Gastrocnemius medialis (tissue), 4 donors: ENCODE measurements at regions not wholly inside any gene's neighbourhood (a gene's known extent, or its start where the extent isn't known, plus 50 kb on each side); places are given as distances from the start of the nearest gene placed in this dataset.

Experiments
- ATAC-seq, 2 donors: fragments of 150-250 bp; one replicate each; pipeline ENCODE4 v1.9.1; 2016
- DNase-seq, 2 donors: peaks; one replicate each; pipeline ENCODE4 v3.0.0-alpha.2; 2019
- H3K27ac ChIP-seq, 4 donors: fragments of 200-600 bp; sonication (generic); 1 replicate in 1 of 4; 2 replicates in 3 of 4; pipeline ENCODE4 v1.5.1; 2016 to 2018; ENCODE audit warnings: mild to moderate bottlenecking in 2 of 4, moderate library complexity in 1 of 4
- H3K27me3 ChIP-seq, 3 donors: fragments of 200-600 bp; sonication (generic) in 2 of 3; 1 replicate in 1 of 3; 2 replicates in 2 of 3; pipeline versions ENCODE4 v1.5.1 to v1.6.0; 2016 to 2019; ENCODE audit warnings: mild to moderate bottlenecking in 1 of 3, moderate library complexity in 1 of 3
- H3K36me3 ChIP-seq, 2 donors: fragments of 200-600 bp; sonication (generic) in 1 of 2; one replicate each; pipeline ENCODE4 v1.5.1; 2017 to 2018
- H3K4me1 ChIP-seq, 2 donors: fragments of 200-600 bp; sonication (generic) in 1 of 2; one replicate each; pipeline ENCODE4 v1.5.1; 2016 to 2017; ENCODE audit warnings: mild to moderate bottlenecking in 2 of 2
- H3K4me3 ChIP-seq, 4 donors: fragments of 200-600 bp; sonication (generic) in 3 of 4; 1 replicate in 1 of 4; 2 replicates in 3 of 4; pipeline ENCODE4 v1.5.1; 2016 to 2019; ENCODE audit warnings: mild to moderate bottlenecking in 2 of 4
- H3K9me3 ChIP-seq, 3 donors: fragments of 200-600 bp; sonication (generic) in 2 of 3; 1 replicate in 1 of 3; 2 replicates in 2 of 3; pipeline ENCODE4 v1.5.1; 2016 to 2019
- CTCF ChIP-seq, 5 experiments: fragments of 450-650 bp in 3 of 5; fragments of 200-600 bp in 2 of 5; sonication (generic) in 2 of 5; IDR thresholded peaks in 4 of 5; conservative IDR thresholded peaks in 1 of 5; 1 replicate in 4 of 5; 2 replicates in 1 of 5; pipeline ENCODE4 v1.5.1; 2016 to 2019; ENCODE audit warnings: antibody characterized with exemption in 5 of 5, mild to moderate bottlenecking in 3 of 5, moderate library complexity in 3 of 5
- POLR2A ChIP-seq, 2 donors: fragments of 450-650 bp; IDR thresholded peaks; one replicate each; pipeline ENCODE4 v1.6.1; 2017; ENCODE audit warnings: antibody characterized with exemption in 2 of 2, mild to moderate bottlenecking in 2 of 2, moderate library complexity in 2 of 2
- in situ Hi-C, 4 donors: fragments of 200-750 bp; cut with MboI; loops; one replicate each; pipeline versions ENCODE4 v1.15.0 to v1.8.0; 2017; ENCODE audit warnings: low sequenced_read_pairs in 4 of 4
- intact Hi-C: fragments of 100-400 bp; cut with DNase I; formaldehyde crosslinking; loops from one replicate; pipeline ENCODE4 v1.15.1; 2023; ENCODE audit warnings: low total_unique reads

GRCh38 chr2:212682937-212683336, 144.3 kb upstream of the ERBB4 start:
- Histone ChIP-seq H3K4me3 (no peak overlapping the region), H3K4me1 (no peaks in the 10 kb centered on the region), H3K36me3 (no peaks in the 10 kb centered on the region), H3K27me3 (no peaks in the 10 kb centered on the region), H3K27ac (no peak overlapping the region), H3K9me3 (no peaks in the 10 kb centered on the region)
- intact Hi-C loops (no loop called here), in situ Hi-C loops (loop anchor here in 2 of 4 donors (10.0 kb wide), 2 partner anchors 472 to 482 kb away; partner anchors contain the start of gene IKZF2 (in 1 of the 2))
- ATAC-seq (no peak), DNase-seq (no peak)
- TF ChIP-seq CTCF (IDR thresholded peaks at IDR 0.05 in 4 of 5, conservative IDR thresholded peaks at IDR 0.05 in 1 of 5) = no peak
- no peak for TF ChIP-seq POLR2A (IDR thresholded peaks at IDR 0.05)

GRCh38 chr2:212677466-212677865, 138.9 kb upstream of the ERBB4 start:
- no peak for ATAC-seq
- Histone ChIP-seq H3K27ac (no peak overlapping the region), H3K4me3 (no peak overlapping the region), H3K9me3 (no peaks in the 10 kb centered on the region), H3K36me3 (no peaks in the 10 kb centered on the region), H3K27me3 (no peaks in the 10 kb centered on the region), H3K4me1 (no peaks in the 10 kb centered on the region)
- in situ Hi-C loops (no loop called here), intact Hi-C loops (no loop called here)
- DNase-seq = no peak
- TF ChIP-seq POLR2A (IDR thresholded peaks at IDR 0.05) (no peak), CTCF (IDR thresholded peaks at IDR 0.05 in 4 of 5, conservative IDR thresholded peaks at IDR 0.05 in 1 of 5) (no peak)

GRCh38 chr2:212672186-212672585, 133.6 kb upstream of the ERBB4 start:
- intact Hi-C loops (no loop called here), in situ Hi-C loops (no loop called here)
- H3K27ac ChIP-seq = no peak overlapping the region
- TF ChIP-seq POLR2A (IDR thresholded peaks at IDR 0.05) (no peak), CTCF (IDR thresholded peaks at IDR 0.05 in 4 of 5, conservative IDR thresholded peaks at IDR 0.05 in 1 of 5) (no peak)
- H3K4me1 ChIP-seq = no peaks in the 10 kb centered on the region
- H3K4me3 ChIP-seq = no peak overlapping the region
- H3K36me3 ChIP-seq = no peaks in the 10 kb centered on the region
- DNase-seq (no peak), ATAC-seq (no peak)
- no peaks in the 10 kb centered on the region for H3K27me3 ChIP-seq
- H3K9me3 ChIP-seq = no peaks in the 10 kb centered on the region

- H3K4me1 ChIP-seq = no peaks in the 10 kb centered on the region
- ATAC-seq = no peak
Measured at GRCh38 chr2:212669761-212670160, 131.2 kb upstream of the ERBB4 start.

More at GRCh38 chr2:212669761-212670160, 131.2 kb upstream of the ERBB4 start:
- Histone ChIP-seq H3K36me3 (no peaks in the 10 kb centered on the region), H3K9me3 (no peaks in the 10 kb centered on the region), H3K27ac (no peak overlapping the region), H3K4me3 (no peak overlapping the region), H3K27me3 (no peaks in the 10 kb centered on the region)
- TF ChIP-seq CTCF (IDR thresholded peaks at IDR 0.05 in 4 of 5, conservative IDR thresholded peaks at IDR 0.05 in 1 of 5) (no peak), POLR2A (IDR thresholded peaks at IDR 0.05) (no peak)
- in situ Hi-C loops = no loop called here
- DNase-seq = no peak
- intact Hi-C loops = no loop called here
